ENCODE measurements at regions not wholly inside any gene's neighbourhood (a gene's known extent, or its start where the extent isn't known, plus 50 kb on each side); places are given as distances from the start of the nearest gene placed in this dataset.

DNA sequence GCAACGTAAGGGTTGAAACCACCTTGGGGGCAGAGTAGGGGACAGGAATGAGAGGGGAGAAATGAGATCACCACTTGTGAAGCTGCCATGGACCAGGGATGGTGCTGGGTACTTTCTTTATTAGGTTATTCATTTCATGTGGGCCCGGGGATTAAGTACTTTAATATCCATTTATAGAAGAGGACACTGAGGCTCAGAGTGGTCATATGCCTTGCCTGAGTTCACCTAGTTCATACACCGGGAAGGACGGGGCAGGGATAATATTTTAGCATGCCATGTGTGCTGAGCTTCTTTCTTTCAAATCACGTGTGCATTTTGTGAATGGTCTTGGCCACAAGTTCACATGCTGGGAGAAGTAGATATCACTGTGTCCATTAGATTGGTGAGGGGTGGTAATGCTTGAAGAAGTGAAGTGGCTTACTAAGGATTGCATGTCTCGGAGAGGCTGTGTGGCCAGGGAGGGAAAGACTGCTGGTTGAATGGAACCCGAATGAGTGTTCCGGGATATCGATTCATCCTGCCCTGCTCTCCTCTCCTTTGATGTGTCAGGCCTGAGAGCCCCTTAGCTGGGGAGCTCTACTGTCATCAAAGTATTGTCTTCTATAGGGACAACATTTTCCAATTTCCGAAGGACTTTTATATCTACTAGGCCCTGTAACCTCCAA is 187.1 kb downstream of the MYCN start:
- H3K27me3 ChIP-seq (ENCODE audit: control insufficient read depth in 4 of 4, insufficient read depth in 4 of 4, low read length in 3 of 4): no peaks in the 10 kb centered on the region
- H3K27ac ChIP-seq (ENCODE audit: low read depth in 1 of 2, low read length in 2 of 2): no peak overlapping the region
- H3K36me3 ChIP-seq (ENCODE audit: control insufficient read depth in 4 of 4, insufficient read depth in 3 of 4, low read depth in 1 of 4, low read length in 3 of 4): no peaks in the 10 kb centered on the region
- H3K4me3 ChIP-seq (ENCODE audit: low read depth in 1 of 3, low read length in 3 of 3): no peak overlapping the region
- H3K4me1 ChIP-seq (ENCODE audit: control insufficient read depth in 4 of 4, insufficient read depth in 4 of 4, low read length in 3 of 4): no peaks in the 10 kb centered on the region
- H3K9me3 ChIP-seq (ENCODE audit: control insufficient read depth in 4 of 4, low read length in 3 of 4): no peaks in the 10 kb centered on the region
- peak; percentile 12 for DNase-seq (ENCODE audit: low spot score)
- no peak overlapping the region for H3K9ac ChIP-seq (ENCODE audit: low read depth in 1 of 2, low read length in 2 of 2)
- 94% methylated on average over 10 of the region's 10 CpGs for WGBS
- TF ChIP-seq, protein P1, sequence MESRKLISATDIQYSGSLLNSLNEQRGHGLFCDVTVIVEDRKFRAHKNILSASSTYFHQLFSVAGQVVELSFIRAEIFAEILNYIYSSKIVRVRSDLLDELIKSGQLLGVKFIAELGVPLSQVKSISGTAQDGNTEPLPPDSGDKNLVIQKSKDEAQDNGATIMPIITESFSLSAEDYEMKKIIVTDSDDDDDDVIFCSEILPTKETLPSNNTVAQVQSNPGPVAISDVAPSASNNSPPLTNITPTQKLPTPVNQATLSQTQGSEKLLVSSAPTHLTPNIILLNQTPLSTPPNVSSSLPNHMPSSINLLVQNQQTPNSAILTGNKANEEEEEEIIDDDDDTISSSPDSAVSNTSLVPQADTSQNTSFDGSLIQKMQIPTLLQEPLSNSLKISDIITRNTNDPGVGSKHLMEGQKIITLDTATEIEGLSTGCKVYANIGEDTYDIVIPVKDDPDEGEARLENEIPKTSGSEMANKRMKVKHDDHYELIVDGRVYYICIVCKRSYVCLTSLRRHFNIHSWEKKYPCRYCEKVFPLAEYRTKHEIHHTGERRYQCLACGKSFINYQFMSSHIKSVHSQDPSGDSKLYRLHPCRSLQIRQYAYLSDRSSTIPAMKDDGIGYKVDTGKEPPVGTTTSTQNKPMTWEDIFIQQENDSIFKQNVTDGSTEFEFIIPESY (IDR thresholded peaks at IDR 0.05): no peak
- TF ChIP-seq GABPA (IDR thresholded peaks at IDR 0.05 in 1 of 2, conservative IDR thresholded peaks at IDR 0.05 in 1 of 2) (no peak), HNF4A (conservative IDR thresholded peaks at IDR 0.05) (no peak), HNF4G (IDR thresholded peaks at IDR 0.05) (no peak), FOXA1 (IDR thresholded peaks at IDR 0.05) (no peak), YY1 (IDR thresholded peaks at IDR 0.05) (no peak), RAD21 (IDR thresholded peaks at IDR 0.05) (no peak), JUND (IDR thresholded peaks at IDR 0.05) (no peak), FOXA2 (IDR thresholded peaks at IDR 0.05) (no peak), SP1 (IDR thresholded peaks at IDR 0.05) (no peak)
- TF ChIP-seq, protein P2, sequence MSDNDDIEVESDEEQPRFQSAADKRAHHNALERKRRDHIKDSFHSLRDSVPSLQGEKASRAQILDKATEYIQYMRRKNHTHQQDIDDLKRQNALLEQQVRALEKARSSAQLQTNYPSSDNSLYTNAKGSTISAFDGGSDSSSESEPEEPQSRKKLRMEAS (IDR thresholded peaks at IDR 0.05): no peak
- TF ChIP-seq, protein P3, sequence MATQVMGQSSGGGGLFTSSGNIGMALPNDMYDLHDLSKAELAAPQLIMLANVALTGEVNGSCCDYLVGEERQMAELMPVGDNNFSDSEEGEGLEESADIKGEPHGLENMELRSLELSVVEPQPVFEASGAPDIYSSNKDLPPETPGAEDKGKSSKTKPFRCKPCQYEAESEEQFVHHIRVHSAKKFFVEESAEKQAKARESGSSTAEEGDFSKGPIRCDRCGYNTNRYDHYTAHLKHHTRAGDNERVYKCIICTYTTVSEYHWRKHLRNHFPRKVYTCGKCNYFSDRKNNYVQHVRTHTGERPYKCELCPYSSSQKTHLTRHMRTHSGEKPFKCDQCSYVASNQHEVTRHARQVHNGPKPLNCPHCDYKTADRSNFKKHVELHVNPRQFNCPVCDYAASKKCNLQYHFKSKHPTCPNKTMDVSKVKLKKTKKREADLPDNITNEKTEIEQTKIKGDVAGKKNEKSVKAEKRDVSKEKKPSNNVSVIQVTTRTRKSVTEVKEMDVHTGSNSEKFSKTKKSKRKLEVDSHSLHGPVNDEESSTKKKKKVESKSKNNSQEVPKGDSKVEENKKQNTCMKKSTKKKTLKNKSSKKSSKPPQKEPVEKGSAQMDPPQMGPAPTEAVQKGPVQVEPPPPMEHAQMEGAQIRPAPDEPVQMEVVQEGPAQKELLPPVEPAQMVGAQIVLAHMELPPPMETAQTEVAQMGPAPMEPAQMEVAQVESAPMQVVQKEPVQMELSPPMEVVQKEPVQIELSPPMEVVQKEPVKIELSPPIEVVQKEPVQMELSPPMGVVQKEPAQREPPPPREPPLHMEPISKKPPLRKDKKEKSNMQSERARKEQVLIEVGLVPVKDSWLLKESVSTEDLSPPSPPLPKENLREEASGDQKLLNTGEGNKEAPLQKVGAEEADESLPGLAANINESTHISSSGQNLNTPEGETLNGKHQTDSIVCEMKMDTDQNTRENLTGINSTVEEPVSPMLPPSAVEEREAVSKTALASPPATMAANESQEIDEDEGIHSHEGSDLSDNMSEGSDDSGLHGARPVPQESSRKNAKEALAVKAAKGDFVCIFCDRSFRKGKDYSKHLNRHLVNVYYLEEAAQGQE (IDR thresholded peaks at IDR 0.05): no peak
- TF ChIP-seq, protein P4, sequence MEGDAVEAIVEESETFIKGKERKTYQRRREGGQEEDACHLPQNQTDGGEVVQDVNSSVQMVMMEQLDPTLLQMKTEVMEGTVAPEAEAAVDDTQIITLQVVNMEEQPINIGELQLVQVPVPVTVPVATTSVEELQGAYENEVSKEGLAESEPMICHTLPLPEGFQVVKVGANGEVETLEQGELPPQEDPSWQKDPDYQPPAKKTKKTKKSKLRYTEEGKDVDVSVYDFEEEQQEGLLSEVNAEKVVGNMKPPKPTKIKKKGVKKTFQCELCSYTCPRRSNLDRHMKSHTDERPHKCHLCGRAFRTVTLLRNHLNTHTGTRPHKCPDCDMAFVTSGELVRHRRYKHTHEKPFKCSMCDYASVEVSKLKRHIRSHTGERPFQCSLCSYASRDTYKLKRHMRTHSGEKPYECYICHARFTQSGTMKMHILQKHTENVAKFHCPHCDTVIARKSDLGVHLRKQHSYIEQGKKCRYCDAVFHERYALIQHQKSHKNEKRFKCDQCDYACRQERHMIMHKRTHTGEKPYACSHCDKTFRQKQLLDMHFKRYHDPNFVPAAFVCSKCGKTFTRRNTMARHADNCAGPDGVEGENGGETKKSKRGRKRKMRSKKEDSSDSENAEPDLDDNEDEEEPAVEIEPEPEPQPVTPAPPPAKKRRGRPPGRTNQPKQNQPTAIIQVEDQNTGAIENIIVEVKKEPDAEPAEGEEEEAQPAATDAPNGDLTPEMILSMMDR (IDR thresholded peaks at IDR 0.05; ENCODE audit: low read depth, low read length, missing input control): no peak
- TF ChIP-seq, protein P5, sequence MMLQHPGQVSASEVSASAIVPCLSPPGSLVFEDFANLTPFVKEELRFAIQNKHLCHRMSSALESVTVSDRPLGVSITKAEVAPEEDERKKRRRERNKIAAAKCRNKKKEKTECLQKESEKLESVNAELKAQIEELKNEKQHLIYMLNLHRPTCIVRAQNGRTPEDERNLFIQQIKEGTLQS (IDR thresholded peaks at IDR 0.05): no peak
